ENCODE measurements at regions not wholly inside any gene's neighbourhood (a gene's known extent, or its start where the extent isn't known, plus 50 kb on each side); places are given as distances from the start of the nearest gene placed in this dataset.

- Histone ChIP-seq H3K4me3 (replicated peaks; ENCODE audit: insufficient read depth, low read length) (no peak overlapping the region), H3K27me3 (ENCODE audit: insufficient read depth, poor library complexity, severe bottlenecking) (no peaks in the 10 kb centered on the region), H3K27ac (replicated peaks) (no peak overlapping the region)
- TF ChIP-seq SPI1 (IDR thresholded peaks at IDR 0.05; ENCODE audit: borderline replicate concordance, low read depth), result no peak
- no peak for TF ChIP-seq GABPA (IDR thresholded peaks at IDR 0.05; ENCODE audit: low read depth)
- no peak for TF ChIP-seq POLR2AphosphoS5 (IDR thresholded peaks at IDR 0.05; ENCODE audit: low read depth)
- no peak for TF ChIP-seq REST (IDR thresholded peaks at IDR 0.05; ENCODE audit: insufficient replicate concordance, low read depth)
- TF ChIP-seq, protein P1, sequence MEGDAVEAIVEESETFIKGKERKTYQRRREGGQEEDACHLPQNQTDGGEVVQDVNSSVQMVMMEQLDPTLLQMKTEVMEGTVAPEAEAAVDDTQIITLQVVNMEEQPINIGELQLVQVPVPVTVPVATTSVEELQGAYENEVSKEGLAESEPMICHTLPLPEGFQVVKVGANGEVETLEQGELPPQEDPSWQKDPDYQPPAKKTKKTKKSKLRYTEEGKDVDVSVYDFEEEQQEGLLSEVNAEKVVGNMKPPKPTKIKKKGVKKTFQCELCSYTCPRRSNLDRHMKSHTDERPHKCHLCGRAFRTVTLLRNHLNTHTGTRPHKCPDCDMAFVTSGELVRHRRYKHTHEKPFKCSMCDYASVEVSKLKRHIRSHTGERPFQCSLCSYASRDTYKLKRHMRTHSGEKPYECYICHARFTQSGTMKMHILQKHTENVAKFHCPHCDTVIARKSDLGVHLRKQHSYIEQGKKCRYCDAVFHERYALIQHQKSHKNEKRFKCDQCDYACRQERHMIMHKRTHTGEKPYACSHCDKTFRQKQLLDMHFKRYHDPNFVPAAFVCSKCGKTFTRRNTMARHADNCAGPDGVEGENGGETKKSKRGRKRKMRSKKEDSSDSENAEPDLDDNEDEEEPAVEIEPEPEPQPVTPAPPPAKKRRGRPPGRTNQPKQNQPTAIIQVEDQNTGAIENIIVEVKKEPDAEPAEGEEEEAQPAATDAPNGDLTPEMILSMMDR (IDR thresholded peaks at IDR 0.05; ENCODE audit: insufficient read depth, low read length), result no peak
- no peak for DNase-seq (ENCODE audit: low read depth in 1 of 2, low spot score in 1 of 2)
These were observed 60.8 kb upstream of the CTSC start for GRCh38 chr11:88398372-88398771.

GRCh38 chr11:88390254-88390653, 52.7 kb upstream of the CTSC start:
- no peak for DNase-seq (ENCODE audit: low read depth in 1 of 2, low spot score in 1 of 2)

GRCh38 chr11:88387957-88388356, 50.4 kb upstream of the CTSC start:
- H3K27me3 ChIP-seq (ENCODE audit: insufficient read depth, poor library complexity, severe bottlenecking), result no peaks in the 10 kb centered on the region
- TF ChIP-seq, protein P1 (IDR thresholded peaks at IDR 0.05; ENCODE audit: insufficient read depth, low read length), result no peak
- TF ChIP-seq REST (IDR thresholded peaks at IDR 0.05; ENCODE audit: insufficient replicate concordance, low read depth) (no peak), SPI1 (IDR thresholded peaks at IDR 0.05; ENCODE audit: borderline replicate concordance, low read depth) (no peak), GABPA (IDR thresholded peaks at IDR 0.05; ENCODE audit: low read depth) (no peak), POLR2AphosphoS5 (IDR thresholded peaks at IDR 0.05; ENCODE audit: low read depth) (no peak)
- DNase-seq (ENCODE audit: low read depth in 1 of 2, low spot score in 1 of 2), result no peak
- no peak overlapping the region for H3K27ac ChIP-seq (replicated peaks)
- no peak overlapping the region for H3K4me3 ChIP-seq (replicated peaks; ENCODE audit: insufficient read depth, low read length)

More at GRCh38 chr11:88390254-88390653, 52.7 kb upstream of the CTSC start:
- no peak overlapping the region for H3K4me3 ChIP-seq (replicated peaks; ENCODE audit: insufficient read depth, low read length)
- TF ChIP-seq, protein P1 (IDR thresholded peaks at IDR 0.05; ENCODE audit: insufficient read depth, low read length), result no peak
- TF ChIP-seq POLR2AphosphoS5 (IDR thresholded peaks at IDR 0.05; ENCODE audit: low read depth), result no peak
- TF ChIP-seq REST (IDR thresholded peaks at IDR 0.05; ENCODE audit: insufficient replicate concordance, low read depth), result no peak
- TF ChIP-seq GABPA (IDR thresholded peaks at IDR 0.05; ENCODE audit: low read depth), result no peak
- no peak for TF ChIP-seq SPI1 (IDR thresholded peaks at IDR 0.05; ENCODE audit: borderline replicate concordance, low read depth)
- no peaks in the 10 kb centered on the region for H3K27me3 ChIP-seq (ENCODE audit: insufficient read depth, poor library complexity, severe bottlenecking)
- no peak overlapping the region for H3K27ac ChIP-seq (replicated peaks)

Measured in HL-60 (cell line).